B cell (primary cell): ENCODE measurements at regions not wholly inside any gene's neighbourhood (a gene's known extent, or its start where the extent isn't known, plus 50 kb on each side); places are given as distances from the start of the nearest gene placed in this dataset.
"Not testable (repeated sequence)": the region's sequence is repeated elsewhere in the genome, so short reads cannot be mapped to it uniquely, and the experiment has no call there.

Source experiments
- ATAC-seq: fragments of 200-7000 bp; cut with Tn5 transposase; one replicate; pipeline ENCODE4 v1.10.0; 2021; ENCODE audit warnings: low read depth, mild to moderate bottlenecking, moderate number of reproducible peaks, moderate library complexity
- CTCF ChIA-PET: fragments of 350-600 bp; sonication (Branson Sonifier 250); formaldehyde crosslinking; loops from one replicate; lab custom pipeline; 2021; ENCODE audit warnings: antibody characterized with exemption, inconsistent platforms; lab: Charles Lee
- POLR2A ChIA-PET: fragments of 350-600 bp; sonication (Branson Sonifier 250); formaldehyde crosslinking; loops from one replicate; lab custom pipeline; 2021; ENCODE audit warnings: antibody characterized with exemption; lab: Charles Lee
- DNase-seq: peaks from one replicate; pipeline ENCODE4 v3.0.0; 2013
- H2AFZ ChIP-seq: 2 replicates; pipeline ENCODE4 v1.6.1; 2012; ENCODE audit warnings: mild to moderate bottlenecking, low read depth, low read length; ENCODE audit not compliant: insufficient read depth, poor library complexity, severe bottlenecking
- H3K27ac ChIP-seq, 2 donors: 1 replicate in 1 of 2; 2 replicates in 1 of 2; pipeline ENCODE4 v1.5.1; 2012 to 2013; ENCODE audit warnings: low read length in 2 of 2, mild to moderate bottlenecking in 2 of 2, moderate library complexity in 1 of 2
- H3K27me3 ChIP-seq, 4 experiments: fragments of 200-600 bp in 1 of 4; sonication (generic) in 1 of 4; replicated peaks in 1 of 4; 1 replicate in 2 of 4; 2 replicates in 2 of 4; pipeline versions ENCODE4 v1.6.1 to v1.7.0; 2013 to 2016; ENCODE audit warnings: low read length in 3 of 4, mild to moderate bottlenecking in 2 of 4, mixed read lengths in 1 of 4, moderate library complexity in 1 of 4; ENCODE audit not compliant: insufficient read depth in 4 of 4, control insufficient read depth in 3 of 4; ENCODE audit errors: control extremely low read depth in 1 of 4
- H3K36me3 ChIP-seq, 2 experiments: replicated peaks in 1 of 2; 1 replicate in 1 of 2; 2 replicates in 1 of 2; pipeline versions ENCODE4 v1.6.1 to v1.7.1; 2013; ENCODE audit warnings: low read length in 1 of 2; ENCODE audit not compliant: insufficient read depth in 2 of 2, control insufficient read depth in 1 of 2; ENCODE audit errors: control extremely low read depth in 1 of 2, extremely low read depth in 1 of 2
- H3K4me1 ChIP-seq, 2 donors: fragments of 200-600 bp in 1 of 2; sonication (generic) in 1 of 2; 1 replicate in 1 of 2; 2 replicates in 1 of 2; pipeline versions ENCODE4 v1.5.1 to v1.6.1; 2013 to 2017; ENCODE audit warnings: low read length in 2 of 2; ENCODE audit not compliant: control insufficient read depth in 2 of 2, insufficient read depth in 2 of 2
- H3K4me2 ChIP-seq: replicated peaks from 2 replicates; pipeline ENCODE3; 2012; ENCODE audit warnings: mild to moderate bottlenecking, low read depth, low read length; ENCODE audit not compliant: poor library complexity, severe bottlenecking
- H3K4me3 ChIP-seq, 5 experiments: fragments of 200-600 bp in 1 of 5; sonication (generic) in 1 of 5; 1 replicate in 3 of 5; 2 replicates in 2 of 5; pipeline versions ENCODE4 v1.5.1 to v1.7.0; 2011 to 2016; ENCODE audit warnings: low read length in 4 of 5, mild to moderate bottlenecking in 4 of 5, low read depth in 2 of 5, control low read depth in 1 of 5, moderate library complexity in 1 of 5; ENCODE audit not compliant: insufficient read depth in 1 of 5; ENCODE audit errors: control extremely low read depth in 1 of 5, extremely low read depth in 1 of 5
- H3K79me2 ChIP-seq: fragments of 200-600 bp; sonication (generic); one replicate; pipeline ENCODE4 v1.6.0; 2016; ENCODE audit warnings: low read length; ENCODE audit not compliant: control insufficient read depth, insufficient read depth
- H3K9ac ChIP-seq: fragments of 200-600 bp; sonication (generic); 2 replicates; pipeline ENCODE4 v1.6.1; 2017; ENCODE audit warnings: mild to moderate bottlenecking, low read length, moderate library complexity
- H3K9me3 ChIP-seq, 3 donors: one replicate each; pipeline versions ENCODE4 v1.6.1 to v1.7.1; 2013; ENCODE audit warnings: low read length in 2 of 3; ENCODE audit not compliant: control insufficient read depth in 2 of 3, insufficient read depth in 1 of 3; ENCODE audit errors: control extremely low read depth in 1 of 3
- H4K20me1 ChIP-seq: 2 replicates; pipeline ENCODE4 v1.6.0; 2012; ENCODE audit warnings: mild to moderate bottlenecking, low read length; ENCODE audit not compliant: insufficient read depth, control insufficient read depth, poor library complexity, severe bottlenecking
- H3K27ac Mint-ChIP-seq: one replicate; pipeline ENCODE4 v1.8.0; 2021; ENCODE audit warnings: mixed read lengths
- H3K27me3 Mint-ChIP-seq: one replicate; pipeline ENCODE4 v1.8.0; 2021; ENCODE audit warnings: mixed read lengths
- H3K4me1 Mint-ChIP-seq: one replicate; pipeline ENCODE4 v1.8.0; 2021; ENCODE audit warnings: mixed read lengths
- H3K4me3 Mint-ChIP-seq: one replicate; pipeline ENCODE4 v1.8.0; 2021; ENCODE audit warnings: mixed read lengths
- H3K9me3 Mint-ChIP-seq: one replicate; pipeline ENCODE4 v1.8.0; 2022; ENCODE audit warnings: mixed read lengths; ENCODE audit not compliant: insufficient read depth
- CTCF ChIP-seq: fragments of 200-600 bp; IDR thresholded peaks from one replicate; pipeline ENCODE4 v1.8.0; 2022; ENCODE audit warnings: antibody characterized with exemption, mild to moderate bottlenecking
- EZH2 ChIP-seq: IDR thresholded peaks from 2 replicates; pipeline ENCODE4 v1.6.1; 2012; ENCODE audit warnings: borderline replicate concordance, low read depth, mild to moderate bottlenecking, moderate library complexity, low read length; ENCODE audit not compliant: insufficient read depth, poor library complexity, severe bottlenecking
- WGBS: methylation state at CpG from one replicate; pipeline ENCODE4 v1.1.5; 2013; ENCODE audit warnings: missing lambda C conversion rate; ENCODE audit not compliant: insufficient coverage; 5-methylcytosine and 5-hydroxymethylcytosine counted together
- intact Hi-C: fragments of 100-400 bp; cut with micrococcal nuclease; formaldehyde crosslinking; loops from one replicate; pipeline ENCODE4 v1.10.0; 2022

GRCh38 chr19:28577233-28577632 lies 635.7 kb downstream of the UQCRFS1 start:
- Histone ChIP-seq H3K9ac (no peak overlapping the region), H3K27me3 (no peaks in the 10 kb centered on the region), H3K36me3 (no peaks in the 10 kb centered on the region), H4K20me1 (no peaks in the 10 kb centered on the region), H3K27ac (no peak overlapping the region), H3K79me2 (no peaks in the 10 kb centered on the region), H3K4me3 (no peak overlapping the region), H2AFZ (no peak overlapping the region), H3K9me3 (peaks cover 0 to 10% (median 0%) of the 10 kb centered on the region in 3 donors), H3K4me1 (no peaks in the 10 kb centered on the region), H3K4me2 (no peak overlapping the region)
- no peaks in the 10 kb centered on the region for H3K4me1 Mint-ChIP-seq
- ChIA-PET POLR2A (no interaction called here), CTCF (no interaction called here)
- intact Hi-C loops: no loop called here
- TF ChIP-seq EZH2 (no peak), CTCF (no peak)
- no peak overlapping the region for H3K27ac Mint-ChIP-seq
- no peak overlapping the region for H3K4me3 Mint-ChIP-seq
- no peaks in the 10 kb centered on the region for H3K9me3 Mint-ChIP-seq
- WGBS: 30% methylated on average over 2 of the region's 2 CpGs
- DNase-seq (no peak), ATAC-seq (no peak)
- H3K27me3 Mint-ChIP-seq: no peaks in the 10 kb centered on the region

GRCh38 chr19:28575816-28576215 lies 637.1 kb downstream of the UQCRFS1 start:
- no peak overlapping the region for H3K27ac Mint-ChIP-seq
- H3K36me3 ChIP-seq: no peaks in the 10 kb centered on the region
- no peak overlapping the region for H3K4me3 Mint-ChIP-seq
- DNase-seq (no peak), ATAC-seq (no peak)
- POLR2A ChIA-PET: no interaction called here
- H2AFZ ChIP-seq: no peak overlapping the region
- no peak overlapping the region for H3K27ac ChIP-seq
- H3K27me3 Mint-ChIP-seq: no peaks in the 10 kb centered on the region
- peaks cover 0 to 10% (median 0%) of the 10 kb centered on the region in 3 donors for H3K9me3 ChIP-seq
- no peaks in the 10 kb centered on the region for H3K4me1 Mint-ChIP-seq
- H3K79me2 ChIP-seq: no peaks in the 10 kb centered on the region
- H3K9me3 Mint-ChIP-seq: no peaks in the 10 kb centered on the region
- CTCF ChIA-PET: no interaction called here
- no peak overlapping the region for H3K4me3 ChIP-seq
- H4K20me1 ChIP-seq: no peaks in the 10 kb centered on the region
- no peak for TF ChIP-seq CTCF
- intact Hi-C loops: no loop called here
- no peaks in the 10 kb centered on the region for H3K27me3 ChIP-seq
- H3K4me2 ChIP-seq: no peak overlapping the region
- no peak overlapping the region for H3K9ac ChIP-seq
- H3K4me1 ChIP-seq: no peaks in the 10 kb centered on the region

GRCh38 chr19:28575312-28575711 lies 637.6 kb downstream of the UQCRFS1 start:
- DNase-seq, H3K9me3 ChIP-seq, H3K27ac ChIP-seq, H3K36me3 ChIP-seq, H3K9ac ChIP-seq, H3K4me1 ChIP-seq, H2AFZ ChIP-seq, H4K20me1 ChIP-seq, H3K4me3 ChIP-seq, POLR2A ChIA-PET, intact Hi-C loops, ATAC-seq, H3K79me2 ChIP-seq, H3K4me3 Mint-ChIP-seq, H3K4me1 Mint-ChIP-seq, H3K27ac Mint-ChIP-seq, H3K27me3 Mint-ChIP-seq, H3K27me3 ChIP-seq, H3K9me3 Mint-ChIP-seq, CTCF ChIA-PET, H3K4me2 ChIP-seq: not testable (repeated sequence)
